H9 (cell line): ENCODE measurements at regions not wholly inside any gene's neighbourhood (a gene's known extent, or its start where the extent isn't known, plus 50 kb on each side); places are given as distances from the start of the nearest gene placed in this dataset.

Experiments
- DNase-seq: peaks from one replicate; pipeline ENCODE4 v3.0.0-alpha.2; 2017
- H2AFZ ChIP-seq: one replicate; pipeline ENCODE4 v1.6.1; 2013; ENCODE audit warnings: mild to moderate bottlenecking, low read length, control low read depth, moderate library complexity
- H2AK5ac ChIP-seq: 2 replicates; pipeline ENCODE4 v1.6.1; 2013; ENCODE audit warnings: low read length, control low read depth, mixed read lengths; ENCODE audit not compliant: insufficient read length
- H2BK120ac ChIP-seq: one replicate; pipeline ENCODE4 v1.6.1; 2013; ENCODE audit warnings: low read depth, mild to moderate bottlenecking, low read length, control low read depth, inconsistent platforms; ENCODE audit not compliant: poor library complexity, severe bottlenecking
- H2BK12ac ChIP-seq: 2 replicates; pipeline ENCODE4 v1.6.1; 2013; ENCODE audit warnings: low read length, control low read depth, mixed read lengths, low read depth; ENCODE audit not compliant: insufficient read length
- H2BK15ac ChIP-seq: 2 replicates; pipeline ENCODE4 v1.6.1; 2013; ENCODE audit warnings: low read depth, low read length, control low read depth
- H2BK20ac ChIP-seq: one replicate; pipeline ENCODE4 v1.6.1; 2013; ENCODE audit warnings: low read depth, mild to moderate bottlenecking, low read length, control low read depth, inconsistent platforms; ENCODE audit not compliant: poor library complexity, severe bottlenecking
- H2BK5ac ChIP-seq: 2 replicates; pipeline ENCODE4 v1.6.1; 2013; ENCODE audit warnings: low read length, control low read depth, mixed read lengths; ENCODE audit not compliant: insufficient read length
- H3K14ac ChIP-seq: 2 replicates; pipeline ENCODE4 v1.6.1; 2013; ENCODE audit warnings: low read length, control low read depth; ENCODE audit not compliant: insufficient read depth
- H3K18ac ChIP-seq: 2 replicates; pipeline ENCODE4 v1.6.1; 2013; ENCODE audit warnings: low read depth, mild to moderate bottlenecking, mixed read lengths, low read length, control low read depth; ENCODE audit not compliant: insufficient read length
- H3K23ac ChIP-seq: 2 replicates; pipeline ENCODE4 v1.6.1; 2013; ENCODE audit warnings: low read length, control low read depth, mixed read lengths, low read depth; ENCODE audit not compliant: insufficient read length
- H3K23me2 ChIP-seq: 2 replicates; pipeline ENCODE4 v1.6.1; 2013; ENCODE audit warnings: low read depth, mild to moderate bottlenecking, mixed read lengths, low read length, control low read depth; ENCODE audit not compliant: insufficient read length, poor library complexity, severe bottlenecking
- H3K27ac ChIP-seq: 2 replicates; pipeline ENCODE4 v1.5.1; 2013; ENCODE audit warnings: low read length, control low read depth, mixed read lengths, low read depth; ENCODE audit not compliant: insufficient read length
- H3K27me3 ChIP-seq: 2 replicates; pipeline ENCODE4 v1.6.1; 2013; ENCODE audit warnings: low read length, control low read depth, inconsistent platforms; ENCODE audit not compliant: insufficient read depth
- H3K4ac ChIP-seq: 2 replicates; pipeline ENCODE4 v1.6.1; 2013; ENCODE audit warnings: low read depth, mild to moderate bottlenecking, control low read depth, inconsistent platforms, low read length, moderate library complexity
- H3K4me1 ChIP-seq: 2 replicates; pipeline ENCODE4 v1.6.1; 2013; ENCODE audit warnings: low read length, control low read depth, inconsistent platforms; ENCODE audit not compliant: insufficient read depth
- H3K4me2 ChIP-seq: 2 replicates; pipeline ENCODE4 v1.6.1; 2013; ENCODE audit warnings: low read length, control low read depth, mixed read lengths; ENCODE audit not compliant: insufficient read length, insufficient read depth
- H3K56ac ChIP-seq: 2 replicates; pipeline ENCODE4 v1.6.1; 2013; ENCODE audit warnings: low read depth, mild to moderate bottlenecking, mixed read lengths, low read length, control low read depth; ENCODE audit not compliant: insufficient read length
- H3K79me1 ChIP-seq: 2 replicates; pipeline ENCODE4 v1.6.1; 2013; ENCODE audit warnings: low read depth, mild to moderate bottlenecking, moderate library complexity, low read length, control low read depth, inconsistent platforms; ENCODE audit not compliant: insufficient read depth, poor library complexity, severe bottlenecking
- H3K79me2 ChIP-seq: 2 replicates; pipeline ENCODE4 v1.6.1; 2013; ENCODE audit warnings: low read length, control low read depth, inconsistent platforms; ENCODE audit not compliant: insufficient read depth
- H3K9ac ChIP-seq: 2 replicates; pipeline ENCODE4 v1.6.1; 2013; ENCODE audit warnings: low read length, control low read depth, mixed read lengths; ENCODE audit not compliant: insufficient read length; ENCODE audit errors: extremely low read depth
- H3K9me3 ChIP-seq: one replicate; pipeline ENCODE4 v1.6.1; 2013; ENCODE audit warnings: low read depth, low read length, inconsistent platforms; ENCODE audit not compliant: control insufficient read depth
- H3T11ph ChIP-seq: one replicate; pipeline ENCODE4 v1.6.1; 2013; ENCODE audit warnings: mild to moderate bottlenecking, low read length, control low read depth, inconsistent platforms
- H4K20me1 ChIP-seq: one replicate; pipeline ENCODE4 v1.6.1; 2013; ENCODE audit not compliant: control insufficient read depth, insufficient read length, insufficient read depth
- H4K5ac ChIP-seq: 2 replicates; pipeline ENCODE4 v1.6.1; 2013; ENCODE audit warnings: low read depth, mild to moderate bottlenecking, mixed read lengths, low read length, control low read depth; ENCODE audit not compliant: insufficient read length
- H4K8ac ChIP-seq: replicated peaks from 2 replicates; pipeline ENCODE4 v1.6.1; 2013; ENCODE audit warnings: low read length, control low read depth, mixed read lengths, low read depth; ENCODE audit not compliant: insufficient read length
- H4K91ac ChIP-seq: 2 replicates; pipeline ENCODE4 v1.6.1; 2013; ENCODE audit warnings: low read depth, mild to moderate bottlenecking, moderate library complexity, mixed read lengths, low read length, control low read depth; ENCODE audit not compliant: insufficient read length
- H3K27ac Mint-ChIP-seq, 3 experiments: 2 replicates in 2 of 3; 3 replicates in 1 of 3; pipeline ENCODE4 v1.8.0; 2020 to 2021; ENCODE audit warnings: mixed read lengths in 3 of 3, mild to moderate bottlenecking in 1 of 3, moderate library complexity in 1 of 3
- H3K27me3 Mint-ChIP-seq: 2 replicates; pipeline ENCODE4 v1.8.0; 2021; ENCODE audit warnings: low read depth, mild to moderate bottlenecking, moderate library complexity, mixed read lengths
- H3K36me3 Mint-ChIP-seq, 3 experiments: 2 replicates in 2 of 3; 3 replicates in 1 of 3; pipeline ENCODE4 v1.8.0; 2020 to 2021; ENCODE audit warnings: low read depth in 3 of 3, mixed read lengths in 3 of 3; ENCODE audit not compliant: insufficient read depth in 1 of 3
- H3K4me1 Mint-ChIP-seq, 2 experiments: 2 replicates each; pipeline ENCODE4 v1.8.0; 2020; ENCODE audit warnings: mixed read lengths in 2 of 2
- H3K4me3 Mint-ChIP-seq, 2 experiments: 2 replicates in 1 of 2; 3 replicates in 1 of 2; pipeline ENCODE4 v1.8.0; 2020 to 2021; ENCODE audit warnings: mild to moderate bottlenecking in 2 of 2, mixed read lengths in 2 of 2, moderate library complexity in 1 of 2
- H3K9me3 Mint-ChIP-seq, 2 experiments: 2 replicates in 1 of 2; 3 replicates in 1 of 2; pipeline ENCODE4 v1.8.0; 2020; ENCODE audit warnings: mild to moderate bottlenecking in 2 of 2, mixed read lengths in 2 of 2, moderate library complexity in 1 of 2
- WGBS: extraction: QIAGEN DNeasy Blood & Tissue Kit; methylation state at CpG from one replicate; pipeline ENCODE4 v1.1.7; 2013; ENCODE audit warnings: missing lambda C conversion rate, low lambda C conversion rate, mixed read lengths; ENCODE audit not compliant: insufficient read length; ENCODE audit errors: extremely low coverage; 5-methylcytosine and 5-hydroxymethylcytosine counted together
- TF ChIP-seq, protein P1 (sequence below): fragments of 200-600 bp; sonication (generic); conservative IDR thresholded peaks from 3 replicates; pipeline ENCODE4 v1.8.0; 2021; ENCODE audit warnings: antibody characterized with exemption, mild to moderate bottlenecking

DNA sequence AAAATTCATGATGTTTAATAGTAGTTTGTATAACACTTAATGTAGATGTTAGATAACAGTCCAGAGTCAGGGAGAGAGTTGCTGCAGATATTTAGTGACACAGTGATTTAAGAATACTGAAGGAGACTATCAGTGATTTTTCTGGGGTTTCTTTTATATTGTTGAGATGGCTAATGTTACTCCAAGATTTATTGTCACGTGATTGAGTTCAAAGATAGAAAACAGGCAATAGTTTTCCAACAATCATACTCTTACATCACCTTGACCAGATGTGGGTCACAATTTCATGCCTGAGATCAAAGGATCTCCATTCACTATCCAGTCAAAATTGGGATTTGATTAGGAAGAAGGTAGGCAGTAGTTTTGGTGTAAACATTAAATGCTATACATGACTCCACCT is 580.0 kb upstream of the ARRDC3 start:
- no CpG with 5 or more reads among the region's 1 CpG for WGBS
- no peak overlapping the region for H2AFZ ChIP-seq
- no peak overlapping the region for H2BK20ac ChIP-seq
- no peak overlapping the region for H2AK5ac ChIP-seq
- no peaks in the 10 kb centered on the region for H3K23me2 ChIP-seq
- Mint-ChIP-seq H3K9me3 (peaks cover 7 to 10% of the 10 kb centered on the region in 2 experiments; a peak in 4 of 5 replicates), H3K36me3 (peaks cover 2 to 15% (median 3%) of the 10 kb centered on the region in 3 experiments; a peak in 4 of 7 replicates), H3K4me1 (no peaks in the 10 kb centered on the region), H3K4me3 (no peak overlapping the region), H3K27me3 (no peaks in the 10 kb centered on the region), H3K27ac (no peak overlapping the region)
- no peak overlapping the region for H3K27ac ChIP-seq
- H3K23ac ChIP-seq: no peak overlapping the region
- H3K14ac ChIP-seq: no peak overlapping the region
- H3K27me3 ChIP-seq: no peaks in the 10 kb centered on the region
- no peak for DNase-seq
- no peak overlapping the region for H2BK5ac ChIP-seq
- H2BK120ac ChIP-seq: no peak overlapping the region
- no peaks in the 10 kb centered on the region for H4K20me1 ChIP-seq
- H3T11ph ChIP-seq: no peak overlapping the region
- no peak overlapping the region for H3K56ac ChIP-seq
- H3K4me2 ChIP-seq: no peak overlapping the region
- H2BK15ac ChIP-seq: no peak overlapping the region
- no peak overlapping the region for H2BK12ac ChIP-seq
- no peak overlapping the region for H3K18ac ChIP-seq
- H4K8ac ChIP-seq: no peak overlapping the region
- no peak overlapping the region for H4K5ac ChIP-seq
- H3K79me2 ChIP-seq: no peaks in the 10 kb centered on the region
- no peaks in the 10 kb centered on the region for H3K9me3 ChIP-seq
- TF ChIP-seq, protein P1, sequence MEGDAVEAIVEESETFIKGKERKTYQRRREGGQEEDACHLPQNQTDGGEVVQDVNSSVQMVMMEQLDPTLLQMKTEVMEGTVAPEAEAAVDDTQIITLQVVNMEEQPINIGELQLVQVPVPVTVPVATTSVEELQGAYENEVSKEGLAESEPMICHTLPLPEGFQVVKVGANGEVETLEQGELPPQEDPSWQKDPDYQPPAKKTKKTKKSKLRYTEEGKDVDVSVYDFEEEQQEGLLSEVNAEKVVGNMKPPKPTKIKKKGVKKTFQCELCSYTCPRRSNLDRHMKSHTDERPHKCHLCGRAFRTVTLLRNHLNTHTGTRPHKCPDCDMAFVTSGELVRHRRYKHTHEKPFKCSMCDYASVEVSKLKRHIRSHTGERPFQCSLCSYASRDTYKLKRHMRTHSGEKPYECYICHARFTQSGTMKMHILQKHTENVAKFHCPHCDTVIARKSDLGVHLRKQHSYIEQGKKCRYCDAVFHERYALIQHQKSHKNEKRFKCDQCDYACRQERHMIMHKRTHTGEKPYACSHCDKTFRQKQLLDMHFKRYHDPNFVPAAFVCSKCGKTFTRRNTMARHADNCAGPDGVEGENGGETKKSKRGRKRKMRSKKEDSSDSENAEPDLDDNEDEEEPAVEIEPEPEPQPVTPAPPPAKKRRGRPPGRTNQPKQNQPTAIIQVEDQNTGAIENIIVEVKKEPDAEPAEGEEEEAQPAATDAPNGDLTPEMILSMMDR: no peak
- no peak overlapping the region for H3K4ac ChIP-seq
- no peaks in the 10 kb centered on the region for H3K79me1 ChIP-seq
- no peak overlapping the region for H4K91ac ChIP-seq
- no peaks in the 10 kb centered on the region for H3K4me1 ChIP-seq
- no peak overlapping the region for H3K9ac ChIP-seq
